NCI-H128 (cell line): ENCODE measurements at regions not wholly inside any gene's neighbourhood (a gene's known extent, or its start where the extent isn't known, plus 50 kb on each side); places are given as distances from the start of the nearest gene placed in this dataset.
"Not testable (repeated sequence)": the region's sequence is repeated elsewhere in the genome, so short reads cannot be mapped to it uniquely, and the experiment has no call there.

ENCODE experiments used
- DNase-seq: peaks from one replicate; lab custom pipeline; 2025; ENCODE audit not compliant: unreplicated experiment; lab: John Stamatoyannopoulos, UW

DNA sequence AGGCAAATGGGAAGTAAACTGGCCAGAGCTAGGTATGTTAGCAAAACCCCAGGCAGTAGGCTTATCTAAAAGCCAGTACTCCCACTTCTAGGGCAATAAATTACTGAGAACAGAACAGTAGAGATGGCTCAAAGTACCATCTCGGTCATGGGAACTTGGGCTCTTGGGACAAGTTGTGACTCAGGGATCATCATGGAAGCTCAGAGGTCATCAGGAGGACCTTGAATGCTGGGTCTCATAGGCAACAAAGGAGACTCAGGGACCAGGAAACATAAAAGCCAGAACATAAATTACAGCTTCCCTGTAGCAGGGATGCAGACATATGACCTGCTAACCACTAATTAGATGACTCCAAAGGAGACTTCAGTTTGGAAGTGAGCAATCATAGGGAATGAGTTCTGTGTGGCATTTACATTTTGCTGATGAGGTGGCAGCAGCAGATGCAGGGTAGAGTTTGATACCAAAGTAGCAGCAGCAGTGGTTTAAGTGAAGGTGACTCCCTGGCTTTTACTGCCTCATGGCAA lies 97.6 kb upstream of the SCAF11 start:
- DNase-seq, result no peak

DNA sequence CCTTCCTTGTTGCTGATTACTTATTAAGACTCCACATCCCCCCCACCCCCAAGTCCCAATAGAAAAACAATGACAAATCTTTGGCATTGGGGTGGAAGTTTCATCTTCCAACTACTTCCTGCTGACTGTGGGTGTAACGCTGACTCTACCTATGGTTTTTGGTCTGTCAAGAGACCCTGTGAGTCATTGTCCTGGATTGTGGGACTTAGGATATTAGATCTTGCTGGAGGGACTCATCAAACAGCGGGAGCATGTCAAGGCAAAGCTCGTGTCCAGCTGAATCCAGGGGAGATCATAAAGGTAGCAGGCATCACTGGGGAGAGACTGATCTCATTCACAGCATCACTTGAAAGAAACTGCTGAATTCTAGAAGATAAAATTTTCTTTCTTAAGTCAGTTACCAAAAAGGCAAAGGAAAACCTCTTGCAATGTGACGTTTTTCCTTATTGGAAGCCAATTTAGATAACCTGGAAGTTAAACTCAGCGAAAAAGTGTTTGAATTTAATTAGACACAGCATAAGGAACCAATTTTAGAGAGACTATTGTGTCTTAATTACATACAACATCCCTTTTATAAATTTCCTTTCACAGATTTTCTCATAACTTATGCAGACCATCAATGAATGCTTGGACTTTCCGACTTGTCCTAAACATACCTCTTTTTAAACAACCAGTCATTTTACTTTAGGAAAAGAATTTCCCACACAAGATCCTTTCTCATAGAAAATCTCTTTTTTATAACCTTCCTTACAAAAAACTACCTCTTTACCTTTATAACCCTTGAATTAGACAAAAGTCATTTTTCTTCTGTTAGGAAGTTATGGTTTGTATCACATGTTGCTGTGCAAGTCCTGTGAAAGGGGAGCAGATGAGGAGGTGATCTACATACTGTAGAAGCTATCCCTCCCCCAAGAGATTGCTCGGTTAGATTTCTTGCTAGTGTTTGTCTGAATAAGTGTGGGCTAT lies 94.6 kb upstream of the SCAF11 start:
- no peak for DNase-seq

- no peak for DNase-seq
Observed at GRCh38 chr12:46082490-46083200, 92.3 kb upstream of the SCAF11 start.

DNA sequence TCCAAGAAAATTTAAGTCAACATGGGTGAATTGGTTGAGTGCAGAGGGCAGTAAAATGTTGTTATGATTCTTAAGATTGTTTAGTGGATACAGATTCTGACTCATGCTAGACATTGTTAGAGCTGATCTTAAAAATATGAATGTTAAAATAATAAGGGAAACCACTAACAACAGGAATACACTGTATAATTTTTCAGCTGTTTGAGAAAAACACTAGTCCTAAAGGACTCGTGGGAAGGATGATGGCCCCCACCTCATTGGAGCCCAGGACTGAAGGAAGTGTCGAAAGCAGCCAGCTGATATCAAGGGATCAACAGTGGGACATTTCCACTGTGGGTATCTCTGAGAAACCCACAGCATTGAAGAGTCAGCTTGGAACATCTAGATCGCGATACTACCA lies 82.9 kb upstream of the SCAF11 start:
- no peak for DNase-seq

GRCh38 chr12:46071769-46072624 lies 81.6 kb upstream of the SCAF11 start:
- peak; percentile 35 for DNase-seq

DNA sequence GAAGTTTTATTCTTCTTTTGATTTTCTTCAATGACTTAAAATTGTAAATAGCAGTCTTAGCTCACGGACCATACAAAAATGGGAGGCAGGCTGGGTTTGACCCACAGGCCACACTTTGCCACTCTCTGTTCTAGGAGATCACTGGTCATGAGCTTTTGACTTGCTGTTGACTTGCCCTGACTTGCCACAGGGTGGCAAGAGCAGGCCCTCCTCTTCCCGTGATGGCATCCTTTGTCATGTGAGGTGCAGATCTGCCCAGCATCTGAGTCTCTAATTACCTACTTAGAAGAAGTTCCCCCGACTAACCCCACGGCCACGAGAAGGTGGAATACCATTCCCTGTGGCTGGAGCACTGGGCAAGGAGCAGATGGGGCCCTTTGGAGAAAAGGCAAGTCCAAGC lies 81.0 kb upstream of the SCAF11 start:
- DNase-seq, result no peak

GRCh38 chr12:46067094-46067493 lies 76.7 kb upstream of the SCAF11 start:
- DNase-seq, result no peak

DNA sequence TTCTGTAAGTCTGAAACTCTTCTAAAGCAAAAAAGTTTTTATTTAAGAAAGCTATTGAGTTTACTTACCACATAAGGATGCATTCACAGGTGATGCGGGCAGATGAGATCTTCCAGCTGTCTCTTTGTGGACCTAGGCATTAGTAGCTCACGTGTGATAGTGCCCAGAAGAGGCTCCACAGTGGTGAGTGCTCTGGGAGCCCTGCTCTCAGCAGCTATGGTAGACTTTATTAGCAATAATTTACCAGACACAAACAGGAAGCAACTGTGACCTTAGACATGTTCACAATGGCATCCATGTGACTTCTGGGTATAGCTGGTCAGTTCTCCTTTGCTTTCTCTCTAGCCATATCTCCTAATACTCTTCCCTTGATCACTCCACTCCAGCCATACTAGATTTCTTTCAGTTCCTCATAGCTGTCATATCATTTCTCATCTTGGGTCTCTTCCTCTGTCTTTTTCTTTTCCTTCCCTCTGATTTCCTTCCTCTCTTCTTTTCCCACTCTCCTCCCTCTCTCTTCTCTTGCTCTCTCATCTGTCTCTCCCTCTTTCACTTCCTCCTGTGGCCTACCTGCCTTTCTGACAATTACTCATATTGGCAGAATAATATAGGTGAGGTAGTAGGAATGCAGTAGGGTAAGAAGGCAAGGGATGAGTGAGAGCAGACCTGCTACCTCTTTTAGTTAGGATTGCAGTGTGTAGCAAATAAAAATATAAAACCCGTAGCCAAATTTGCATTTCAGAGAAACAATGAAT lies 75.2 kb upstream of the SCAF11 start:
- no peak for DNase-seq

DNA sequence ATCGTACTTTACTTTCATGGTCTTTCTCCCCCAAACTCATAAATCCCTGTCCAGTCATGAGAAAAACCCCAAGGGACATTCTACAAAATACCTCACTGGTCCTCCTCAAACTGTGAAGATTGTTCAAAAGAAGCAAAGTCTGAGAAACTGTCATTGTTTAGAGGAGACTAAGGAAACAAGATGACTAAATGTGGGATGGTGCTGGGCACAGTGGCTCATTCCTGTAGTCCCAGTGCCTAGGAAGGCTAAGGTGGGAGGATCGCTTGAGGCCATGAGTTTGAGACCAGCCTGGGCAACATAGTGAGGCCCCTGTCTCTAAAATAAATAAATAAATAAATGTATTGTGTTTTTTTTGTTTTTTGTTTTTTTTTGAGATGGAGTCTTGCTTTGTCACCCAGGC lies 74.2 kb upstream of the SCAF11 start:
- no peak for DNase-seq

DNA sequence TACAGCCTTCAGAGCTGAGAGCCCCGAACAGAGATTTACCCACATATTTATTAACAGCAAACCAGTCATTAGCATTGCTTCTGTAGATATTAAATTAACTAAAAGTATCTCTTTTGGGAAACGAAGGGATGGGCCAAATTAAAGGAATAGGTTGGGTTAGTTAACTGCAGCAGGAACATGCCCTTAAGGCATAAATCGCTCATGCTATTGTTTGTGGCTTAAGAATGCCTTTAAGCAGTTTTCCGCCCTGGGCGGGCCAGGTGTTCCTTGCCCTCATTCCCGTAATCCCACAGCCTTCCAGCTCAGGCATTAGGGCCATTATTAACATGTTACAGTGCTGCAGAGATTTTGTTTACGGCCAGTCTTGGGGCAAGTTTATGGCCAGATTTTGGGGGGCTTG lies 68.3 kb upstream of the SCAF11 start:
- not testable (repeated sequence) for DNase-seq

- no peak for DNase-seq
Observed at GRCh38 chr12:46050805-46051204, 60.4 kb upstream of the SCAF11 start.

GRCh38 chr12:46049665-46050064 lies 59.3 kb upstream of the SCAF11 start:
- DNase-seq, result no peak

DNA sequence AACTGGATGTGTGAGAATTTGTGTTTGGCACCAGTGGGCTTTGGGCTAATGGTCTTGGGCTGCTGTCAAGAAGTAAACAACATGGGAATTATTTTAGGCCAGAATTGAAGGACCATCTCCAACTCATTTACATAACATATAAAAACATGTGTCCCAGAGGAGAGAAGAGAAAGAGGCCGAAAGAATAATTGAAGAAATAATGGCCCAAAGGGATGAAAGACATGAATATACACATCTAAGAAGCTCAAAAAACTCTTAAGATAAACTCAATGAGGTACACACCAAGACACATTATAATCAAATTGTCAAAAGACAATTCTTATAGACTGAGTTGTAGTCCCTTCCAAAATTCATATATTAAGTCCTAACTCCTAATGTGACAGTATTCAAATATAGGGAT lies 56.1 kb upstream of the SCAF11 start:
- DNase-seq, result no peak

- no peak for DNase-seq
Observed at GRCh38 chr12:46043972-46044520, 53.7 kb upstream of the SCAF11 start.
